ENCODE measurements at regions not wholly inside any gene's neighbourhood (a gene's known extent, or its start where the extent isn't known, plus 50 kb on each side); places are given as distances from the start of the nearest gene placed in this dataset.

DNA sequence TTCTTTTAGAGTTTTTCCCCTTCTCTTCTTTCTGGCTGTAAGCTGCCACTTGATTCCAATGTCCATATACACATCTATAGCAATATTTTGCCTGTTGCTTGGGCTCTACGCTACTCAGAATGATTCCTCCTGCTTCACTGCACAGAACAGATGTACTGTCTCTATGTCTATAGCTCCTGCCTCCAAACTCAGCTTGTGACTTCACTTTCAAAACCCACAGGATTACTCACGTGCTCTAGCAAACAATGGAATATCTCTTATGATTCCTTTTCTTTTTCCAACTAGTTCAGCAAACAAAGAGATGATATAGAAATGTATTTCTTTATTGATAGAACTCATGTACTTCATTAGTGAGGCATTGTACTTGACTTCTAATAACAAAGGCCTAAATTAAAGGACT is 80.5 kb upstream of the SOX13 start:
- TF ChIP-seq, protein P1, sequence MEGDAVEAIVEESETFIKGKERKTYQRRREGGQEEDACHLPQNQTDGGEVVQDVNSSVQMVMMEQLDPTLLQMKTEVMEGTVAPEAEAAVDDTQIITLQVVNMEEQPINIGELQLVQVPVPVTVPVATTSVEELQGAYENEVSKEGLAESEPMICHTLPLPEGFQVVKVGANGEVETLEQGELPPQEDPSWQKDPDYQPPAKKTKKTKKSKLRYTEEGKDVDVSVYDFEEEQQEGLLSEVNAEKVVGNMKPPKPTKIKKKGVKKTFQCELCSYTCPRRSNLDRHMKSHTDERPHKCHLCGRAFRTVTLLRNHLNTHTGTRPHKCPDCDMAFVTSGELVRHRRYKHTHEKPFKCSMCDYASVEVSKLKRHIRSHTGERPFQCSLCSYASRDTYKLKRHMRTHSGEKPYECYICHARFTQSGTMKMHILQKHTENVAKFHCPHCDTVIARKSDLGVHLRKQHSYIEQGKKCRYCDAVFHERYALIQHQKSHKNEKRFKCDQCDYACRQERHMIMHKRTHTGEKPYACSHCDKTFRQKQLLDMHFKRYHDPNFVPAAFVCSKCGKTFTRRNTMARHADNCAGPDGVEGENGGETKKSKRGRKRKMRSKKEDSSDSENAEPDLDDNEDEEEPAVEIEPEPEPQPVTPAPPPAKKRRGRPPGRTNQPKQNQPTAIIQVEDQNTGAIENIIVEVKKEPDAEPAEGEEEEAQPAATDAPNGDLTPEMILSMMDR (conservative IDR thresholded peaks at IDR 0.05; ENCODE audit: low read length): no peak
- no peak for TF ChIP-seq EZH2phosphoT487 (IDR thresholded peaks at IDR 0.05; ENCODE audit: borderline replicate concordance)
